Stomach (tissue), 8 donors: ENCODE measurements at regions not wholly inside any gene's neighbourhood (a gene's known extent, or its start where the extent isn't known, plus 50 kb on each side); places are given as distances from the start of the nearest gene placed in this dataset.

ENCODE experiments used
- DNase-seq, 2 donors: peaks; one replicate each; pipeline versions ENCODE4 v3.0.0 to v3.0.0-alpha.2; 2013 to 2019
- H3K27ac ChIP-seq, 5 donors: fragments of 200-600 bp in 4 of 5; sonication (generic) in 4 of 5; one replicate each; pipeline ENCODE4 v1.5.1; 2013 to 2019; ENCODE audit warnings: mild to moderate bottlenecking in 1 of 5, moderate library complexity in 1 of 5
- H3K27me3 ChIP-seq, 3 donors: fragments of 200-600 bp; sonication (generic); one replicate each; pipeline ENCODE4 v1.5.1; 2017 to 2019; ENCODE audit warnings: mixed run types in 1 of 3
- H3K36me3 ChIP-seq, 4 donors: fragments of 200-600 bp; sonication (generic); 1 replicate in 3 of 4; 2 replicates in 1 of 4; pipeline ENCODE4 v1.5.1; 2016 to 2019
- H3K4me1 ChIP-seq, 4 donors: fragments of 200-600 bp; sonication (generic); one replicate each; pipeline ENCODE4 v1.5.1; 2016 to 2019
- H3K4me3 ChIP-seq, 4 donors: fragments of 200-600 bp; sonication (generic) in 3 of 4; one replicate each; pipeline ENCODE4 v1.5.1; 2016 to 2019; ENCODE audit warnings: mild to moderate bottlenecking in 1 of 4
- H3K9me3 ChIP-seq, 4 donors: fragments of 200-600 bp; sonication (generic); one replicate each; pipeline ENCODE4 v1.5.1; 2016 to 2019
- CTCF ChIP-seq, 7 experiments: fragments of 450-650 bp in 4 of 7; fragments of 200-600 bp in 3 of 7; sonication (generic) in 3 of 7; IDR thresholded peaks; one replicate each; pipeline ENCODE4 v1.5.1; 2016 to 2019; ENCODE audit warnings: antibody characterized with exemption in 7 of 7, control low read depth in 2 of 7, mild to moderate bottlenecking in 1 of 7
- EP300 ChIP-seq: sonication (generic); formaldehyde crosslinking; IDR thresholded peaks from one replicate; pipeline ENCODE4 v1.6.1; 2017; ENCODE audit warnings: antibody characterized with exemption
- POLR2A ChIP-seq, 4 donors: fragments of 450-650 bp; IDR thresholded peaks; one replicate each; pipeline ENCODE4 v1.6.1; 2016; ENCODE audit warnings: antibody characterized with exemption in 4 of 4, control low read depth in 2 of 4, mild to moderate bottlenecking in 1 of 4, moderate library complexity in 1 of 4
- POLR2AphosphoS5 ChIP-seq, 3 donors: sonication (generic); formaldehyde crosslinking; IDR thresholded peaks; one replicate each; pipeline ENCODE4 v1.6.1; 2016; ENCODE audit warnings: antibody characterized with exemption in 3 of 3
- WGBS, 5 donors: extraction: QIAGEN DNeasy Blood & Tissue Kit in 3 of 5; methylation state at CpG; one replicate each; pipeline versions ENCODE4 v1.1.5 to v1.1.7; 2013 to 2018; 5-methylcytosine and 5-hydroxymethylcytosine counted together
- intact Hi-C: fragments of 100-400 bp; cut with DNase I; formaldehyde crosslinking; loops from one replicate; pipeline ENCODE4 v1.15.1; 2023; ENCODE audit warnings: low total_unique reads
- donor health status: healthy with polysubstance abuse.
- donor health status: Bipolar disorder and iron deficiency.
- donor health status: healthy.

DNA sequence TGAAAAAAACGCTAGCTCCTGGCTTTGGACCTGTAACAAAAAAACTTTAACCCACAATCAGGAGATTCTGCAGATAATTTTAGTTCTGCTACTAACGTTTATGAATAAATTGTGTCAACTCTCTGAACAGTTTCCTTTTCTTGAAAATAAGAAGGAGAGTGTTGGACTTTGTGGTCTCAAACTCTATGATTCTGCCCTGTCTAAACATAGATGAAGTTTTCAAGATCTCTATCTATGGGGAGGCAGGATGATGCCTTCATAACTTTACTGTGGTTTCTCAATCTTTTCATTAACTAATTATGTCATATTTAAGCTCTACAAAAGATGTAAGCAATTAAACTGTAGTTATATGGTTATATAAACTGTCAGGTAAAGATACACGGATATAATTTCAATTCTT, 162.0 kb downstream of the REEP3 start:
- WGBS, 5 donors: 53 to 67% (median 56%) methylated on average over 3 of the region's 3 CpGs
- no peak for DNase-seq
- H3K27me3 ChIP-seq: no peaks in the 10 kb centered on the region
- no peaks in the 10 kb centered on the region for H3K36me3 ChIP-seq
- peaks cover 0 to 4% (median 0%) of the 10 kb centered on the region in 4 donors for H3K4me1 ChIP-seq
- no peak overlapping the region for H3K4me3 ChIP-seq
- no peak for TF ChIP-seq POLR2A (IDR thresholded peaks at IDR 0.05)
- TF ChIP-seq EP300: no peak
- TF ChIP-seq CTCF (IDR thresholded peaks at IDR 0.05): no peak
- no peak for TF ChIP-seq POLR2AphosphoS5 (IDR thresholded peaks at IDR 0.05)
- H3K9me3 ChIP-seq: no peaks in the 10 kb centered on the region
- H3K27ac ChIP-seq: no peak overlapping the region
- intact Hi-C loops: no loop called here

DNA sequence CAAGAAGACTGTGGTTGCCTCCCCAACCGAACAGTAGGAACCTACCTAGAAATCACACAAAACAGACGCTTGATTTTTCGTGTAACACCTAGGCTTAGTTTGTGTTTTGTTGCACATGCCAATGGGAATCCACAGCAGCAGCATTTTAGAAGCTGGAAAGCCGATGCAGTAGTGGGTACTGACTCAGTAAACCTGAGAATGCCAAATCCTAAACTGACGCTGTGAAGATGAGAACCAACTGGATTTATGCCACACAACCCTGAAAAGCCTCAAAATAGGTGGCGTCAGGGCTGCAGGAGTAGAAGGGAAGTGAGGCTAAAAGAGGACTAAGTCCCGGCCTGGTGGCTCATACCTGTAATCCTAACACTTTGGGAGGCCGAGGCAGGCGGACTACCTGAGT, 162.5 kb downstream of the REEP3 start:
- Histone ChIP-seq H3K9me3 (no peaks in the 10 kb centered on the region), H3K36me3 (no peaks in the 10 kb centered on the region), H3K4me1 (peaks cover 0 to 4% (median 0%) of the 10 kb centered on the region in 4 donors), H3K27me3 (no peaks in the 10 kb centered on the region), H3K4me3 (no peak overlapping the region), H3K27ac (no peak overlapping the region)
- DNase-seq: no peak
- TF ChIP-seq POLR2AphosphoS5 (IDR thresholded peaks at IDR 0.05) (no peak), CTCF (IDR thresholded peaks at IDR 0.05) (no peak), POLR2A (IDR thresholded peaks at IDR 0.05) (no peak), EP300 (no peak)
- intact Hi-C loops: no loop called here
- 91 to 94% (median 93%) methylated on average over 9 of the region's 9 CpGs for WGBS, 5 donors

DNA sequence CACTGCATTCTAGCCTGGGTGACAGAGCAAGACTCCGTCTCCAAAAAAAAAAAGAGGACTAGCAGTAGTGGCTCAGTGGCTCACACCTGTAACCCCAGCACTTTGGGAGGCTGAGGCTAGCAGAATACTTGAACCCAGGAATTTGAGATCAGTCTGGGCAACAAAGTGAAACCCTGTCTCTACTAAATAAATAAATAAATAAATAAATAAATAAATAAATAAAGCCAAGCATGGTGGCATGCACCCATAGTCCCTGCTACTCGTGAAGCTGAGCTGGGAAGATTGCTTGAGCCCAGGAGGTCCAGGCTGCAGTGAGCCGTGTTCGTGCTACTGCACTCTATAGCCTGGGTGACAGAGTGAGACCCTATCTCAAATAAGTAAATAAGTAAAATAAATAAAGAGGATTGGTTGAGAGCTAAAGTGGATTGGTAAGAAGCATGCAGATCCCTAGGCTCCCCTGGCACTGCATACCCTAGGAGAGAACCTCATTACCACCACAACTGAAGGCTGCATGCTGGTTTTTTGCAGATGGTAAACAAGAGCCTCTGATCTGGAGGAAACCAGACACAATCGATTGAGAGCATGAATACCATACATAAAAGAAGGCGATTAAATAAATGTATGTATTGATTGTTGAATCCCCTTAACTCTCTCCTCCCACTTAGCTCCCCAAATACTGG, 163.2 kb downstream of the REEP3 start:
- no peaks in the 10 kb centered on the region for H3K9me3 ChIP-seq
- H3K4me1 ChIP-seq: peaks cover 0 to 4% (median 0%) of the 10 kb centered on the region in 4 donors
- H3K36me3 ChIP-seq: no peaks in the 10 kb centered on the region
- no peak for TF ChIP-seq EP300
- TF ChIP-seq CTCF (IDR thresholded peaks at IDR 0.05): no peak
- TF ChIP-seq POLR2AphosphoS5 (IDR thresholded peaks at IDR 0.05): no peak
- TF ChIP-seq POLR2A (IDR thresholded peaks at IDR 0.05): no peak
- no peak overlapping the region for H3K4me3 ChIP-seq
- WGBS, 5 donors: 81 to 89% (median 86%) methylated on average over 6 of the region's 6 CpGs
- H3K27me3 ChIP-seq: no peaks in the 10 kb centered on the region
- intact Hi-C loops: no loop called here
- H3K27ac ChIP-seq: no peak overlapping the region
- DNase-seq: no peak

DNA sequence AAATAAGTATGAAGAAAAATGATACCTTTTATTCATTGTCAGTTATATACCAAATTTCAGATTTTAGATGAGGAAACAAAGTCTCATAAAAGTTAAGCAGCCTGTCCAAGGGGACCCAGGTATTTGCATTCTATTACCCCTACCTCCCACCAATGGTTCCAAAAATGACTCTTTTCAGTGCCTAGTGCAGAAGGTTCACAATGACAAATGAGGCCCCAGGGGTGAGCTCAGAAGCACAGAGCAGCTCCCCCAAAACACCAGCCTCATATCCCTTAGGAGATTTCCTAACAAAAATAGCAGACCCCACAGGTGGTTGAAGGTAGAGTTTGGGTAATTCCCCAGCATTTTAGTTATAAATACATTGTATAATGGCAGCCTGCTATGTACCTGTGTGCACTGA, 168.6 kb downstream of the REEP3 start:
- H3K4me3 ChIP-seq: no peak overlapping the region
- H3K27ac ChIP-seq: no peak overlapping the region
- TF ChIP-seq POLR2A (IDR thresholded peaks at IDR 0.05): no peak
- TF ChIP-seq POLR2AphosphoS5 (IDR thresholded peaks at IDR 0.05): no peak
- no peak for TF ChIP-seq CTCF (IDR thresholded peaks at IDR 0.05)
- TF ChIP-seq EP300: no peak
- no peak for DNase-seq
- intact Hi-C loops: no loop called here
- H3K27me3 ChIP-seq: no peaks in the 10 kb centered on the region
- peaks cover 0 to 8% (median 4%) of the 10 kb centered on the region in 4 donors for H3K4me1 ChIP-seq
- H3K9me3 ChIP-seq: no peaks in the 10 kb centered on the region
- no peaks in the 10 kb centered on the region for H3K36me3 ChIP-seq
